AG10803 (cell line): ENCODE measurements at regions not wholly inside any gene's neighbourhood (a gene's known extent, or its start where the extent isn't known, plus 50 kb on each side); places are given as distances from the start of the nearest gene placed in this dataset.
"Not testable (repeated sequence)": the region's sequence is repeated elsewhere in the genome, so short reads cannot be mapped to it uniquely, and the experiment has no call there.

Experiments used
- DNase-seq: peaks from one replicate; pipeline ENCODE4 v3.0.0; 2010; ENCODE audit warnings: low read depth
- H3K4me3 ChIP-seq: 2 replicates; pipeline ENCODE4 v1.5.1; 2011; ENCODE audit warnings: mild to moderate bottlenecking, low read length, control low read depth

DNA sequence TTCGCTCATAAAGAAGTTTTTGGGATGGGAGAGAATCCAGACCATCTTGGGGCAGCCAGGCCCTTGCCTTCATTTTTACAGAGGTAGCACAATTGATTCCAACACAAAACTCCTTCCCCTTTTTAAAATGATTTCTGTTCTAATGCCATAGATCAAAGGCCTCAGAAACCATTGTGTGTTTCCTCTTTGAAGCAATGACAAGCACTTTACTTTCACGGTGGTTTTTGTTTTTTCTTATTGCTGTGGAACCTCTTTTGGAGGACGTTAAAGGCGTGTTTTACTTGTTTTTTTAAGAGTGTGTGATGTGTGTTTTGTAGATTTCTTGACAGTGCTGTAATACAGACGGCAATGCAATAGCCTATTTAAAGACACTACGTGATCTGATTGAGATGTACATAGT is 4398.2 kb upstream of the TPTE start:
- not testable (repeated sequence) for DNase-seq, H3K4me3 ChIP-seq

DNA sequence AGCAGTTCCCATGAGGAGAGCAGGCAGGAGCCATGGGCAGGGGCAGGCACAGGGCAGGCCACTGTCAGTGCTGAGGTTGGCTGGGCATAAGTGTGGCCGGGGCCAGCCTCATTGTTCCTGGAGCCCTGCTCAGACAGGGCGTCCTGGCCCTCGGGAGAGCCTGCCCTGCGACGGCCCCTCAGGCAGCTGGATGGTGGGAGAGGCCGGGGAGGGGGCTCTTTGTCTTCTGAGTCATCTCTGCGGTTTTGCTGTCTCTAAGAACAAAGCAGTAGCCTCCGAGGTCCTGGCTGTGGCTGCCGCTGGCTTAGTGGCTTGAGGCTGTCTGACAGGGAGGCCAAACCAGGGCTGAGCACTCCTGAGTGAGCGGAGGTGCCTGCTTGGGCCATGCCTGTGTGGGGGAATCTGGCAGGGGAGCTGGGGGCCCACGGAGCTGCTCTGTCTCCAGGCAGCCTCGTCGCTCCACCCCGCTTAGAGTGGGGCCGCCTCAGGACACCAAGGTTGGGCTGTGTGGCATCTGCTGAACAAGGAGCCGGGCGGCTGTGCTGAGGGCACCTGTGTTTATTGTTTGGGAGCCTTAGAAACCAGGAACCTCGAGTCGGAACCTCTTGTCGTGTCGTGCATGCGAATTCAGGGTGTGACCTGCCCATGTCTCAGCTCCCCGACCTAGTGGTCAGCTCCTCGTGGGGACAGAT is 4395.7 kb upstream of the TPTE start:
- not testable (repeated sequence) for DNase-seq, H3K4me3 ChIP-seq

DNA sequence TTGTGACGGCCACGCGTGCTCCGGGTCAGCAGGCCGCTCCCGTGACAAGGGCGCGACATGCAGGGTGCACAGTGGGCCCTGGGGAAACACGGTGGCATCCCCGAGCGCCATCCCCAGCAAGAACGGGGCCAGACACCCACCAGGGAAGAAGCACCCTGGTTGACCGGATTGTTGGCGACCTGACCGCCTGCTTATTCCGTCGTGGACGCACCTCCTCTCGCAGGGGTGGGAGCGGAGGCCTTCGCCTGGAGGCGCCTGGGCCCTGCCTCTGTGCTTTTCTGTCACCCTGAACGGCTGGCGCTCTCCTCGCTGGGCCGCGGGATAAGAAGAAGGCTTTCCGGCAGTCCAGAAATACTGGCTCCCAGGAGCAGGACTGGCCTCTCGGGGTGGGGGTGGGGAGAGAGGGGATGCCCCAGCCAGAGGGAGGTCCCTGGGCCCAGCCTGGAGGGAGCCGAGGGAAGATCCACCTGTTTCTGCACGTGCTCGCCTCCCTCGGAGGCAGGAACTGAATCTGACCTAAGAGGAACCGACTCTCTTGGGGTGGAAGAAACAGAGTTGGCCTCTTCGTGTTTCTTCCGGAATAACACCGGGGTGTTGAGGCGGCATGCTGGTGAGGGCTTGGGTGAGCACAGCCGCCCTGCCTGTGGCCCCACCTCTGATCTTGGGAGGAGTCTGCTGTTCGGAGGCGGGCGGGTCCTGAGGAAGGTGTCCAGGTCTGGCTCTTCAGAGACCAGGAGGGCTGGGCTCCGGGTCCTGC is 4394.2 kb upstream of the TPTE start:
- not testable (repeated sequence) for H3K4me3 ChIP-seq, DNase-seq

DNA sequence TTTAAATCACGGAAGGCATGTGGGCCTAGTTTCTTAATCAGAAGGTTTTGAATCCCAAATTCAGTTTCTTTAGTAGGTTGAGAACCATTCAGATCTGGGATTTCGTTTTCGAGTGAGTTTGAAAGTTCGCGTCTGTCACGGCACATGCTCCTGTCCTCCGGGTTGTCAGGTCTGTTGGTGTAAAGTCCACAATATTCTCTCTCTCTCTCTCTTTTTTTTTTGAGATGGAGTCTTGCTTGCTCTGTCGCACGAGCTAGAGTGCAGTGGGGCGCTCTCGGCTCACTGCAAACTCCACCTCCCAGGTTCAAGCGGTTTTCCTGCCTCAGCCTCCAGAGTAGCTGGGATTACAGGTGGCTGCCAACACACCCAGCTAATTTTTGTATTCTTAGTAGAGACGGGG is 4390.6 kb upstream of the TPTE start:
- DNase-seq, H3K4me3 ChIP-seq: not testable (repeated sequence)

DNA sequence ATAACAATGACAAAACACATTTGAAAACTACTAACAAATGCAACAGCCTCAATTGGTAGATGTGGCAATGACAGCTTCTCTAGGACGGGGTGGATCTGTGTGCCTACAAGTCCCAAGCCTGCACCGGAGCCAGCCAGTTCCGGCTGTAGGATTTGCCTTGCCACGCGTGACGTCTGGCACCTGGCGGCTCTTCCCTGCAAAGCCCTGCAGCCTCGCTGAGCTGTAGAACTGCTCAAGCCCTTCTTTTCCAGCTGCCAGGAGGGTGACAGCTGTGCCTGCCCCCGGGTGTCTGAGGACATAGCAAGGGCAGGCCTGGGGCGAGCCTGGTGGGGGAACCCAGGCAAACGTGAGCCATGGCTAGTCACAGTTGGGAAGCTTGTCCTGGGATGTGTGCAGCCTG is 4388.0 kb upstream of the TPTE start:
- H3K4me3 ChIP-seq, result not testable (repeated sequence)

DNA sequence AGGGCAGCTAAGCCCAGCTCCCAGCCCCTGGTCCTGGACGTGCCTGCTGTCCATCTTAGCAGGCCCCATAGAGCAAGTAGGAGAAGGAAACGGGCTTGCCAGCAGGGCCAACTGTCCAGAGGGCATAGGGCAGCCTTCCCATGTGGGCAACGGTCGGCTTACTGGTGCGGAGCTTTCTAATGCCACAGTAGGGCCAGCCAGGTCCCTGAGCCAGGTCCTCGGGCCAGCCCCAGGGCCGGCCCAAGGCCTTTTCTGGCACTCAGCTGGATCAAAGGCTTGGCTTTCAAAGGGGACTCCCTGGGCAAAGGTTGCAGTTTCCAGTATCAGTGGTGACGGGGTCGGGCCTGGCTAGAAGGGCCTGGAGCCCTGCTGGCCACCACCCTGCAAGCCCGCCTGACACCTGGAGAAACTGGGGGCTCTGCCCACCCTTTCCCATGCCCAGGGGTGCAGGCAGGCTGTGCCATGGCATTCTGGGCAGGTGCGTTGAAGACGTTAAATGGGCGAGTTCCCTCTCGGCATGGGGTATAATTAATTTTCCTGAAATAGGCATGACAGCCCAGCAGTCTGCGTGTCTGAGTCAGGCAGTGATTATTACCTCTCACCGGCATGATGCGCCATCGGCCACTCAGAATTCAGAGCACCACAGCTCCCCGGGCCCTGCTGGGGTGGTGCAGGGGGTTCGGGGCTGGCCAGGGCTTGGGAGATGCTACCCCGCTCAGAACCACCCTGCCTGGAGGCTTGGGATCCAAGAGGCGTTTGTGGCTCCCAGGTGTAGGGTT is 4387.3 kb upstream of the TPTE start:
- H3K4me3 ChIP-seq, DNase-seq: not testable (repeated sequence)

More for the DNA sequence above, 4388.0 kb upstream of the TPTE start:
- DNase-seq, result not testable (repeated sequence)

DNA sequence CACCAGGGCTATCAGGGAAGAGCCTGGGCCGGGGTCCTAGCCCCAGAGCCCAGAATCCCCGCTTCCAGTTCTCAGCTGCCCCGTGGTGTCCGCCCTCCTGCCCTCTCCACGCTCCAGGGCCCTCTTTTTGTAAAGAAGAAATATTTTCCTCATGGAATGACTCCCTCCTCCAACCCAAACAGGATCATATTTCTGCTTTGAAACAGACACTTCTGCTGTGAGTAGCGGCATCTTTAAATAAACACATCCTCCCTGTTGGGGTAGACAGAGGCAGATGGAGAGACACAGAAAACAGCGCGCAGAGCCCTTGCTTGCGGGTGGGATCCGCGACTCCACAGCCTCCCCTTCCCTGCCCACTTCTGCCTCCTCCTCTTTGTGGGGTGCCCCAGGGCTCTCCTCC is 4384.7 kb upstream of the TPTE start:
- not testable (repeated sequence) for DNase-seq, H3K4me3 ChIP-seq

DNA sequence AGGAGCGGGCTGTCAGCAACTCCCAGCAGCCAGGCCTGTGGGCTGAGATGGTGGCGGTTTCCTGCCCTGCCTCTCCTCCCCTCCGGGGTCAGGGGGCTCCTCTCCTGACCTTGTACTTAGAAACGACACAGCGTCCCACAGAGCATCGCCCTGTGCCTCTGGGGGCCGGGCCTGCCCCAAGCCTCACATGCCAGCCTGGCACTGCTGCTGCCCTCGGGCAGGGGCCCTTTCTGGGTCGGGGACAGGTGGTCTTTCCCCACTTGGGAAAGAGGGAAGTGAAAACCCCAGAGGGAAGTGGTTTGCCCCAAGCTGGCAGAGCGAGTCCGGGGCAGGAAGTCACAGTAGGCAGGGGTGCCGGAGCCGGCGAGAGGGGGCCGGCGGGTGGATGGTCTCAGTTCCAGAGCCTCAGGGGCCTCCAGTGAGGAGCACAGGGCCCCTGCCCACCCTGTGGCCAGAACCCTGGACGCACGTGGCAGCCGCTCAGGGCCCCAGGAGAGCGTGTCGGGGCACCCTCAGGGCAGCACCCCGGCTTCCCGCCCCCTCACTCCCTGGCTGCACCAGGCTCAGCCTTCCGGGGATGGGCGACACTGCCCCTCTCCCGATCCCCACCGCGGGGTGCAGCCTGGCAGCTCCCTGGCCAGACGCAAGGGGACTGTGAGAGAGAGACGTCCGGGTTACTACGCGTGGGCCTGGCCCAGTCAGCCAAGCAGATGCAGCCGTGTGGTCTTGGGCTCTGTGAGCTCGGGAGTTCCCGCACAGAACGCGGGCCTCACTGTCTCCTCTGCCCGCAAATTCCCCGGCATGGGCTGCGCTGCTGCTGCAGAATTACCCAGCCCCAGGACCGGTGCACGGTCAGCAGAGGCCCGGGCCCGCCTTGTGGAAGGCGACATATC is 4382.9 kb upstream of the TPTE start:
- not testable (repeated sequence) for DNase-seq, H3K4me3 ChIP-seq

DNA sequence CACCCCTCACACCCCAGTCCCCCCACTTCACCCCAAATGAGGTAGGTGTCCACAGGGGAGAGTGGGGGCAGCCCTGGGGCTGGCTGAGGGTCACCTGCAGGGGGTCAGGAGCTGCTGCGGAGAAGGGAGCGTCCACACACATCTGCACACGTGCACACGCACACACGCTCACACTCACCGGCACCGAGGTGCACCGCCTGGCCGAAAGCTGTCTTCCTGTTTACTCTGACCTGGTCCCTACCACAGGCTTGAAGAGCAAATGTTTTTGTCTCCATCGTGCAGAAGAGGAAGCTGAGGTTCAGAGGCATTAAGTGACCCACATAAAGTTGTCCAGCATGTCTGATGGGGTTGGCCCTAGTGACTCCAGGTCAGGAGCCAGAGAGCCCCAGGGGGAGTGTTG is 4382.1 kb upstream of the TPTE start:
- DNase-seq, H3K4me3 ChIP-seq: not testable (repeated sequence)

DNA sequence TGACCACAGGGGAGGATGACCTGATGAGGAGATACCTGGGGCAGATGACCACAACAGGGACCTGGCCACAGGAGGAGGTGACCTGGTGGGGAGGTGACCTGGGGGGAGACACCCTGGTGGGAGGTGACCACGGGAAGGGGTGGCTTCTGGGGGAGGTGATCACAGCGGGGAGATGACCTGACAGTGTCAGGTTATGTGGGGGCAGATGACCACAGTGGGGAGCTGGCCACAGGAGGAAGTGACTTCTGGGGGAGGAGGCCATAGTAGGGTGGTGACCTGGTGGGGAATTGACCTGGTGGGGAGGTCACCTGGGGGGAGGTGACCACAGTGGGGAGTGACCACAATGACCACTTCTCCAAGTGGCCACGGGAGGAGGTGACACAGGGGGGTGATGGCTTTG is 4381.5 kb upstream of the TPTE start:
- DNase-seq, H3K4me3 ChIP-seq: not testable (repeated sequence)

DNA sequence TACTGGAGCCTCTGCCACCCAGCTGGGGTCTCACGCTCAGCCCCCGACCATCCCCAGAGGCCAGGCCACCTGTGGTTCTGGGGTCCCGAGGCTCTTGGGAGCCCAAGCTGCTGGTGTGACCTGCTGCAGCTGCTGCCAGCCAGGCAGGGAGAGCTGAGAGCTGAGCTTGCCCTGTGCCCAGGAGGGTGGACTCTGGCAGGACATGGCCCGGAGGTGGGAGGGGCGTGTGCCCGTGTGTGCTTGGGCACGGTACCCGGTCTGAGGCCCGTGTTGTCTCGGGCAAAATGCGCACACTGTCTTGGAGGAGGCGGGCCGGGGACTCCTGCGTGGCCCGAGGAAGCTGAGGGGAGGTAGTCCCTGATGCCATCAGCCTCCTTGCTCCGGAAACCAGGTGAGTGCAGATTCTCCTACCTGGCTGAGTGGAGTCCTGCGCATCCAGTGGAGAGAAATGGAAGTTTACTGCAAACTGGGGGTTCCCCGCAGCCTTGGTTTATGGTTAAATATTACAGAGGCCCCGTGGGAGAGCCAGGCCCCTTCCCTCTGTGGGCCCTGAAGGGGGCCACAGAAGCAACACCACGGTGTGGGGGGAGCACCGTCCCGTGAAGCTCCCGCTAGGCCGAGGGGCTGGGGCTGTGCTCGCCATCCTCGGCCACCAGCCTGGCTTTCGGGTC is 4380.8 kb upstream of the TPTE start:
- DNase-seq, H3K4me3 ChIP-seq: not testable (repeated sequence)

DNA sequence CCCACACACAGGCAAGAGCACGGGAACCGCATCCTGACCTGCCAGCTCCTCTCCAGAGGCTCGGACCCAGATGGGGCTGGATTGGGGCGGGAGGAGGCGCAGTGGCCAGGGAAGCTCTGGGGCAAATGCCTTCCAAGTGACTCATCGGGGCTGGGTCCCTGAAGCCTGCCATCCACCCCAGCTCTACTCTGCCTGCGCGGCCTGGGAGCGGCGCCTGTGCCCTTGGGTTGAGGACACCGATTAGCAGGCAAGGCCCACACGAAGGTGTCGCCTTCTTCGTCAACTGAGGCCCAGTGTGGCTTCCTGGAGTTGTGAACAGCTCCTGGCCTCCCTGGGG is 4380.3 kb upstream of the TPTE start:
- not testable (repeated sequence) for DNase-seq, H3K4me3 ChIP-seq

DNA sequence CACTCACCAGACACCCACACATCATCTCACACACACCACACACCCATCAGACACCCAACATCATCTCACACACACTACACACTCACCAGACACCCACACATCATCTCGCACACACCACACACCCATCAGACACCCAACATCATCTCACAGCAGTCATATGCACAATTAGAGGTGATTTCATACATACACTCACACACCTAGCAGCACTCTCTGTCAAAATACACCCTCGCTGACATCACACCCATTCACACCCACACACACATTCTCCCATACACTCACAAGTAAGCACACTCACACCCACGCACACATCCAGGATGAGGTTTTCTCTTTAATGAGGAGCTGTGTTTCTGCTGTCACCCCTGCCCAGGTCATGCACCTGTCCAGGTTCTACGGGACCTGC is 4368.2 kb upstream of the TPTE start:
- not testable (repeated sequence) for H3K4me3 ChIP-seq, DNase-seq

DNA sequence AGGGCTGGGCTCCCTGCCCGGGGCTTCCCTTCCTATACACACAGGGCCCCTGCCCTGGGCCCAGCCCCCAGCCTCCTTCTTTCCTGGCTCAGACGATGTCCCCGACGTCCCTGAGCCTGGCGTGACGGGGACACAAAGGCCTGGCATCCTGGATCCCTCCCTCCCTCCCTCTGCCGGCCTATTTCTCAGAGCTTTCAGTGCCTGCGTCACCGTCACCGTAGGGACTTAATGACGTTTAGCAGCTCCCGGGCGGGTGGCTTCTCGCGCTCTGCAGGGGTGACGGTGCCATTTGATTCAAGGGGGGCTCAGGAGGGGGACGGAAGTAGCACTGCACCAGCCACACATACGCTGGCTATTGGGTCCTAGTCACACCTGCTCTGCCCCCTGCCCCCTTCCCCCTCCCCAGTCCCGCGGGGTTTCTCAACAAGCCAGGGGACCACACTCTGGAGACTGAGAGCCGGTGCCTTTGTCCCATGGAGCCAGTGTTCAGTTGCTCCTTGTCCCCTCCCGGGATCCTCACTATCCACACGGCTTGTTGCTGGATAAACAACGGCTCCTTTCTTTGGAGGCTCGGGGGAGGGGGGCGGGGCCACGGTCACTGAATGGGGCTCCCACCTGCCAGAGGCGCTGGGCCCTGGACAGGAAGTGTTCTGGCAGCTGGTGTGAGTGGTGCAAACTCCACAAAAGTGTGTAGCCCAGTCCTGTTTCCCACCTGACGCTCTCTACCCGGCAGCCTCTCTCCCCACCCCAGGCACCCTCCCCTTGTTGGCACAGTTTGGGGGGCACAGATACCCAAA is 4366.7 kb upstream of the TPTE start:
- H3K4me3 ChIP-seq, DNase-seq: not testable (repeated sequence)

DNA sequence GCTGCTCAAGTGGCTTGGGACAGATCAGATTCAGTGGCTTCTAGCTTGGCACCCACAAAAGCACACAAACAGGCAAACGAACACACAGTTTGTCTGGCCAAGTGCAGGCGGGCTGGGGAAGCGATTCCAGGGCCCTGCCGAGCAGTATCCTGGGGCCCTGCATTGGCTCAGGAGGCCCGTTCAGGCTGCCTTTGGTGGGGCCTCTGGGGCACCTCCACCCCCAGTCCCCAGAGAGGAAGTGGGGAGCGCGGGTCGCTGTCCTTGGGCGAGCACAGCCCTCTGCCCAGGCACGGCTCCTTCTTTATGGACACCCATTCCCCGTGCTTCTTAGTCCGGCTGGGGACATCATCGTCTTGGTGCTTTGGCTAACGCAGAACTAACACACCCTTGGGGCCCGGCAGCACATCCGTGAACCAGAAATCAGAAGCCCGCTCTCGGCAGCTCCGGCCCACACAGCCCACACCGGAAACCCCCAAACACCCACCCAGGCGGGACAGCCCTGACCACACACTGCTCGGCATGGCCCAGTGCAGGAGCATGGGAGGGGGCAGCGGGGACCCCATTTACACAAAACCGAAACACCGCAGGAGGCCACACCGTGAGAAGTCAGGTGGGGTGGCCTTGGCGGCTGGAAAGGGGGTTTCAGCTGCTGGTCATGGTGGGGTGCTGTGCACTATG is 4364.5 kb upstream of the TPTE start:
- not testable (repeated sequence) for H3K4me3 ChIP-seq, DNase-seq

DNA sequence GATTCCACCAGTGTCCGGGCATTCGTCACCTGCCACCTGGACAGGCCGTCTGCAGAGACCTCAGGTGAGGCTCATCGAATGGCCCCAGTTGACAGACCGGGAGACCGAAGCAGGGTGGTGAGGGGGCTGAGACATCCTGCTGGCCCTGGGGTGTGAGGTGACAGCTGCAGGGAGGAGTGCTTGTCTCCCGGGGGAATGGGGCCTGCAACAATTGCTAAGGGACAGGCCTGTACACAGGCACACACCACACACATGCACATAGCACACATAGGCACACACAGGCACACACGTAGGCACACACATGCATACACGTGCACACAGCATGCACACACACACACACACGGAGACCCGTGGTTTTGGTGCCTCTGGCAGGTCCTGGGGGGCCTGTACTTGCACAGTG is 4363.9 kb upstream of the TPTE start:
- not testable (repeated sequence) for H3K4me3 ChIP-seq, DNase-seq

DNA sequence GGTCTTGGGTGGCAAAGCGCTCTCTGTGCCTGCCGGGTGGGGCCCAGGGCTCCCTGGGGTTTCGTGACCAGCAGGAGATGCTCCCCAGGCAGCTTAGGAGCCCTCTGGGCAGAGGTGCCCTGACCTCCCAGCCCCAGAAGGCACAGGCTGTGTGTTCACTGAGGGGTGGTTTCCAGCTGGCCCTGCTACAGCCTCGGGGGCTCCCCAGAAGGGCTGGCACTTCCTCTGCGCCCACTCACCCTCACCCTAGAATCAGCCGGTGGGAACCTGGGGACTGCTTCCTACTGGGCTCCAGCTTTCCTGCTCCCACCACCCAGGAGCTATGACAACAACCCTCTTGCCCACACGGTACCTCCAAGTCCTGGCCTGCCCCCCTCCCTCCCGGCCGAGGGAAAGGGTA is 4363.2 kb upstream of the TPTE start:
- DNase-seq, H3K4me3 ChIP-seq: not testable (repeated sequence)
